HG03060 (cell line): ENCODE measurements at regions not wholly inside any gene's neighbourhood (a gene's known extent, or its start where the extent isn't known, plus 50 kb on each side); places are given as distances from the start of the nearest gene placed in this dataset.

Experiments
- ATAC-seq: cut with Tn5 transposase; IDR thresholded peaks from one replicate; pipeline ENCODE4 v1.9.1; 2021; ENCODE audit warnings: low read depth, moderate number of reproducible peaks; ENCODE audit not compliant: unreplicated experiment

- ATAC-seq: peak; percentile 66
Measured at GRCh38 chr13:97109841-97110492, 112.2 kb upstream of the MBNL2 start.

DNA sequence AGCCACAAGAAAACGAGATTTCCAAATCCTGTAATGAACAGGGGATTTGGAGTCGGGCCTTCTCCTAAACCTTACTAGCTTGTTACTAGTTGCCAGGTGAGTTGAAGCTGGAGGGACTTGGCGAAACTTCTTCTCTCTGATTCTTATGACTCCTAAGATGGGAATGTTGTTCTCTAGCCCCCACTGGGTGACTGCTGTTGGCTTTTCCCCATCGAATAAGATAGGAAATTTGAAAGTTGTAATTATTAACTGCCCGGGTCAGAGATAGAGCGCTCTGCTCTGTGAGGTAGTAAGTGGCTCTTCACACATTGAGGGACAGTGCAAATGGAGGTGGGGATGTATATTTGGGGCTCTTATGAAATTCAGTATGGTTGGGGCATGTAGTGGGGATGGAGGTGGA is 111.2 kb upstream of the MBNL2 start:
- ATAC-seq: no peak

- no peak for ATAC-seq
Measured at GRCh38 chr13:97111756-97112155, 110.4 kb upstream of the MBNL2 start.

DNA sequence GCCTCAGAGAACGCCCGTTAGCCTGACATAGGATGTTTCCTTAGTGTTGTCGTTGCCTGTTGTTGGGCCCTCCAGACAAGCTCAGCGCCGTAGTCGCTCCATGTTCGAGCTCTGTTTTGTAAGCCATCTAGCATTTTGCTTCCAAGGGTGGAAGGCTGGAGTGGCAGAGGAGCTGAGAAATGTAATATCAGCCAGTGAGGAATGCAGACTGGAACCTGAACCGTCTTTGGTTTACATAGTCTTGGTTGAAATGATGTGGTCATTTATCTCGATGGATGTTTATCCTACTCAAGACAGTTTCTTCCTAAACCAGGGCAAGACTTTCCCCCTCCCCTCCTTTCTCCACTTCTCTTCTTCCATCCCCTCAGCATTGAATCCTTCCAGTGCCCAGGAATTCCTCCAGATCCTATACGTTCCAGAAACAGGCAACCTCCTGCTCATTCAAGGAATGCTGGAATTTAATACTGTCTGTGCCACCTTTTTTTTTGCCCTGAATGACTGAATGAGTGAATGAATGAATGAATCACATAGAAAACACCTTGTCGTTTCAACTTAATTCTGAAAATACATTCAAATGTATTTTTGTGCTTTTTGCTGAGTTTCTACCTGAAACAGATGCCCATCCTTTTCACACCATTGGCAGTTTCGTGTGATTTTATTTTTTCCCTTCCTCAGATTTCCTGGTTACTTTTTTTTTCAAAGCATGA is 109.5 kb upstream of the MBNL2 start:
- no peak for ATAC-seq

GRCh38 chr13:97113231-97114001 is 108.7 kb upstream of the MBNL2 start:
- no peak for ATAC-seq

DNA sequence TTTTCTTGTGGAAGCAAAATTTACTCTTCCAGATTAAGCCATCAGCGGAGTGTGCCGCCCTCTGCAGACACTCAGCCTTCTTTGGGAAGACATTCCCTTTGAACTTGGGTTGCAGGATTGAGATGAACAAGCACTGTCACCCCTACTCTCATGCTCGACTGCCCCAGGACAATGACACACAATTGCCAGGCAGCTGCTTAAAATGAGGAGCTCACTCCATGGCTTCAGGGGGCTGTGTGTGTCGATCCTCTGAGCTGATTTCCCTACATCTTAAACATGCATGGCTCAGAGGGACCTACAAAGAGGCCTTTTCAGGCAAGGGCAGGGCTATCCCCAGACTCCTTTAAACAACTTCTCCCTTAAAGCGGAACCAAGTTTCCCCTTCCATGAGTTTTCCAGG is 107.5 kb upstream of the MBNL2 start:
- no peak for ATAC-seq

- peak; percentile 76 for ATAC-seq
Measured at GRCh38 chr13:97116754-97117153, 105.4 kb upstream of the MBNL2 start.

- no peak for ATAC-seq
Measured at GRCh38 chr13:97117388-97117910, 104.7 kb upstream of the MBNL2 start.

DNA sequence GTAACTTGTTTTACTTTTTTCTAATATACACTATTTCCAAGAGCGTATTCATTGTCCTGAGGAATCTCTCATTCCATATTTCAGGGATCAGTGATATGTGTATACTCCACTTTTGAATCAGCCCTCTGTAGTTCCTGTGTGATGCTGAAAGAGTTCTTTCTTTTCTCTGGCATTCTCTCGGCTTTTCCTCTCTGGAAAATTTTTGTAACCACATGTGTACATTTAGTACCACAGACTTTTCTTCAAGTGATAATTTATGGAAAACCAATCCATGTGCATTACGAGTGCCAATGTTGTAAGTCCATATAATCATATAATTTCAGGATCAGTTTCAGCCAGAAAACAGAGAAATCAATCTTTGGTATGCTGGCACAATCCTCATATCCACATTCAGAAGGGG is 102.2 kb upstream of the MBNL2 start:
- no peak for ATAC-seq

GRCh38 chr13:97120346-97120745 is 101.8 kb upstream of the MBNL2 start:
- ATAC-seq: no peak

- ATAC-seq: no peak
Measured at GRCh38 chr13:97120976-97121375, 101.2 kb upstream of the MBNL2 start.

DNA sequence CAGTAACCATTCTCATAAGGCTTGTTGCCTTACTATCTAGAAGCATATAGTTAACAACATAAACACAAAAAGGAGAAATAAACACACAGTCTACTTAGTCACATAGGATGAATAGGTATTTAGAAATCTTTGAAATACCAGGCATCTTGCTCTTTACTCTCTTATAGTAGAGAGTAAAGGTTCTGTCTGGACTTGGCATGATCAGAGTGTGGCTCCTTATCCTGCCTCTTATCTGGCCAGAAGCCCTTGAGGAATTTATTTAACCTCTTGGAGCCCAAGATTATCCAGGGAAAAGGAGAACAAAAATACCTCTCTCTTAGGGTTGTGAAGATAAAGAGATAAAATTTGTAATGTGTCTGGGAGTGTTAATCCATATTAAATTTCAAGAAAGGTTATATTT is 100.2 kb upstream of the MBNL2 start:
- ATAC-seq: no peak

GRCh38 chr13:97122381-97122996 is 99.6 kb upstream of the MBNL2 start:
- ATAC-seq: no peak

- no peak for ATAC-seq
Measured at GRCh38 chr13:97124206-97124605, 97.9 kb upstream of the MBNL2 start.

- ATAC-seq: no peak
Measured at GRCh38 chr13:97124915-97125809, 97.0 kb upstream of the MBNL2 start.

DNA sequence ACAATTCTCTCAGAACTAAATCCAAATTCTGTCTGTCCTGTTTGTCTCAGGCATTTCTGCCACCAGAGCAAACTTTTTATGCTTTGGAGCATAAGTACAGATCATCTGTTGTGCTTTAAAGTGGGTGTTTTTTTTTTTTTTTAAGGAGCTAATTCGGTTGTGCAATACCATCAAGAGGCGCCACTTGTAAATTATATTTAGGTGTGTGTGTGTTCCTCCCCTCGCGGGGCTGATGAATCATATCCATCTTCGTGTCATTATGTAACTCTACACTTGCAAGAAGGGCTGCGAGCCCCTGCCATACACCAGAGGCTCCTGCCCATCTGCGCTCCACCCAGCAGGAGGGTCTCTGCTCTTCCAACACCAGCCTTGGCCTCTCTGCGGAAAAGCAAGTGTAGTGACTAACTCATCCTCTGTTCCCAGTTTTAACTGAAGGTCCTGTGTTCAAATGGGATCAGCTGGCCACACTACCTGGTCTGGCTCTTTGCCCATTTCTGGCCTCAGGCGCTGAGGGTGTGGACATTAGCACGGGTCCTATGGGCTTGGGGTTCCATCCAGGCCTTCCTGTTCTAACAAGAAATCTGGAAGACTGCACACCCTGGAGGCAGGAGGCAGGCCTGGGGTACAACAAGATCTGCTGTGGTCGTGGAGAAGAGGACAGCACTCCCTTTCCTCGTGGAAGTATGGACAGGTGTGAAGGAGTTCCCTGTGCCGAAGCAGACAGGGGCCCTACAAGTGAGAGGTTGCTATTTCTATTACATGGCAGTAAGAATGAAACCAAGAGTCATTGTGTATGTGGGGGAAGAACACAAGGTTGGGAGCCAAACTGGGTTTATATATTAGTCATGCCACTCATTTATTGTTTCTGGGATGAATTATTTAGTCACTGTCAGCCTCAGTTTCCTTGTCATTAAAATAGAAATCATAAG is 96.1 kb upstream of the MBNL2 start:
- ATAC-seq: peak; percentile 93

DNA sequence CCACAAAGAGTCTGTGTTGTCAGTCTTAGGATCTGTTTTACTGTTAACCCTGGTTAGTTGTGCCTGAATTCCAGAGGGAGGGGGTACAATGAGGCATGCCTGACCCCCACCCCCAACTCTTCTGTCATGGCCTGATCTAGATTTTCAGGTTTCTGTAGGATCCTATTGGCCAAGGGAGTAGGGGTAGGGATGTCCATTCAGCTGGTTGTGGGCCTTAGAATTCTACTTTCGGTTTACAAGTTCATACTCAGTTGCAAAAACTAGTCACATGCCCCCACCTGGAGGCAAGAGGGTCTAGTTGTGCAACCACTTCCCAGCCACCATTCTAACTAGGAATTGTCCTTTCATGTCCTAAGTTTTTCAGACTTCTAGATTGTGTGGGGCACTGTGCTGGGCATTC is 94.3 kb upstream of the MBNL2 start:
- ATAC-seq: no peak

- ATAC-seq: no peak
Measured at GRCh38 chr13:97130190-97130589, 91.9 kb upstream of the MBNL2 start.

DNA sequence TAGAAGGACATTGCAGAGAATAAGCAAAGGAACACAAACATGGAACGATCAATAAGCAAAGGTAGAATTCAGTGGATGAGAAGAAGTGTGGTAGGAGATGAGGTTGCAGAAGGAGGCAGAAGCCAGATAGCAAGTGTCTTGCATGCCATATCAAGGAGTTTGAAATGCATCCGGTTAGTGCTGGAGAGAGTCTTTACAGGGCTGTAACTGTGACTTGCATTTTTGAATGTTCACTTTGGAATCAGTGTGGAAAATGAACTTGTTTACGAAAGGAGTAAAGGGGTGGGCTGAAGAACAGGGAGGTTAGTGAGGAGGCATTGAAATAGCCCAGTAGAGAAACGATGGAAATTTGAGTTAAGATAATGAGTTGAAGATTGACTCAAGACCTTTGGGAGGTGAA is 90.7 kb upstream of the MBNL2 start:
- no peak for ATAC-seq
